ENCODE measurements at regions not wholly inside any gene's neighbourhood (a gene's known extent, or its start where the extent isn't known, plus 50 kb on each side); places are given as distances from the start of the nearest gene placed in this dataset.
A peak's percentile ranks its signal among the peaks of the same experiment; 100 is the strongest.

GRCh38 chr11:69881467-69882269 is 62.5 kb upstream of the FGF3 start:
- no peaks in the 10 kb centered on the region for H3K9me3 Mint-ChIP-seq
- H3K4me3 Mint-ChIP-seq: no peak overlapping the region
- no peak overlapping the region for H3K27ac Mint-ChIP-seq
- DNase-seq: no peak
- peaks cover 11% of the 10 kb centered on the region for H3K27me3 Mint-ChIP-seq
- H3K4me1 Mint-ChIP-seq: no peaks in the 10 kb centered on the region
- no peaks in the 10 kb centered on the region for H3K36me3 Mint-ChIP-seq

GRCh38 chr11:69882270-69882608 is 63.0 kb upstream of the FGF3 start:
- Mint-ChIP-seq H3K4me3 (no peak overlapping the region), H3K9me3 (no peaks in the 10 kb centered on the region), H3K27ac (no peak overlapping the region), H3K36me3 (no peaks in the 10 kb centered on the region), H3K4me1 (no peaks in the 10 kb centered on the region), H3K27me3 (peaks cover 11% of the 10 kb centered on the region)
- DNase-seq: no peak

GRCh38 chr11:69883292-69884255 is 64.4 kb upstream of the FGF3 start:
- Mint-ChIP-seq H3K4me3 (no peak overlapping the region), H3K36me3 (no peaks in the 10 kb centered on the region), H3K27me3 (peaks cover 11% of the 10 kb centered on the region), H3K27ac (no peak overlapping the region), H3K9me3 (no peaks in the 10 kb centered on the region), H3K4me1 (no peaks in the 10 kb centered on the region)
- DNase-seq: no peak

GRCh38 chr11:69884286-69884685 is 65.1 kb upstream of the FGF3 start:
- H3K4me1 Mint-ChIP-seq: no peaks in the 10 kb centered on the region

GRCh38 chr11:69884751-69885150 is 65.5 kb upstream of the FGF3 start:
- H3K27me3 Mint-ChIP-seq: peaks cover 21% of the 10 kb centered on the region
- no peak for DNase-seq
- H3K9me3 Mint-ChIP-seq: no peaks in the 10 kb centered on the region
- no peaks in the 10 kb centered on the region for H3K36me3 Mint-ChIP-seq
- no peak overlapping the region for H3K27ac Mint-ChIP-seq
- no peaks in the 10 kb centered on the region for H3K4me1 Mint-ChIP-seq
- H3K4me3 Mint-ChIP-seq: no peak overlapping the region

More at GRCh38 chr11:69884286-69884685, 65.1 kb upstream of the FGF3 start:
- DNase-seq: no peak
- Mint-ChIP-seq H3K4me3 (no peak overlapping the region), H3K36me3 (no peaks in the 10 kb centered on the region), H3K27me3 (peaks cover 17% of the 10 kb centered on the region), H3K27ac (no peak overlapping the region), H3K9me3 (no peaks in the 10 kb centered on the region)

GRCh38 chr11:69887330-69887729 is 68.1 kb upstream of the FGF3 start:
- peaks cover 36% of the 10 kb centered on the region for H3K27me3 Mint-ChIP-seq
- no peaks in the 10 kb centered on the region for H3K4me1 Mint-ChIP-seq
- no peaks in the 10 kb centered on the region for H3K9me3 Mint-ChIP-seq
- no peaks in the 10 kb centered on the region for H3K36me3 Mint-ChIP-seq
- H3K27ac Mint-ChIP-seq: no peak overlapping the region
- no peak overlapping the region for H3K4me3 Mint-ChIP-seq
- DNase-seq: no peak

- Mint-ChIP-seq H3K27ac (no peak overlapping the region), H3K36me3 (no peaks in the 10 kb centered on the region), H3K9me3 (no peaks in the 10 kb centered on the region), H3K4me1 (no peaks in the 10 kb centered on the region), H3K27me3 (peaks cover 41% of the 10 kb centered on the region), H3K4me3 (no peak overlapping the region)
- DNase-seq: no peak
These were observed 68.7 kb upstream of the FGF3 start for GRCh38 chr11:69887841-69888427.

GRCh38 chr11:69888483-69889181 is 69.4 kb upstream of the FGF3 start:
- H3K4me3 Mint-ChIP-seq: no peak overlapping the region
- no peaks in the 10 kb centered on the region for H3K9me3 Mint-ChIP-seq
- H3K27ac Mint-ChIP-seq: no peak overlapping the region
- H3K36me3 Mint-ChIP-seq: no peaks in the 10 kb centered on the region
- DNase-seq: peak; percentile 49
- peaks cover 42% of the 10 kb centered on the region for H3K27me3 Mint-ChIP-seq
- no peaks in the 10 kb centered on the region for H3K4me1 Mint-ChIP-seq

GRCh38 chr11:69889400-69890318 is 70.4 kb upstream of the FGF3 start:
- H3K27me3 Mint-ChIP-seq: peaks cover 51% of the 10 kb centered on the region
- no peaks in the 10 kb centered on the region for H3K9me3 Mint-ChIP-seq
- no peaks in the 10 kb centered on the region for H3K4me1 Mint-ChIP-seq
- no peak overlapping the region for H3K4me3 Mint-ChIP-seq
- H3K36me3 Mint-ChIP-seq: no peaks in the 10 kb centered on the region
- DNase-seq: no peak
- H3K27ac Mint-ChIP-seq: no peak overlapping the region

- DNase-seq: no peak
- no peak overlapping the region for H3K27ac Mint-ChIP-seq
- H3K9me3 Mint-ChIP-seq: no peaks in the 10 kb centered on the region
- no peaks in the 10 kb centered on the region for H3K36me3 Mint-ChIP-seq
- H3K27me3 Mint-ChIP-seq: peaks cover 57% of the 10 kb centered on the region
- H3K4me1 Mint-ChIP-seq: no peaks in the 10 kb centered on the region
- no peak overlapping the region for H3K4me3 Mint-ChIP-seq
These were observed 71.3 kb upstream of the FGF3 start for GRCh38 chr11:69890476-69890875.

- Mint-ChIP-seq H3K27me3 (peaks cover 57% of the 10 kb centered on the region), H3K9me3 (no peaks in the 10 kb centered on the region)
These were observed 72.4 kb upstream of the FGF3 start for GRCh38 chr11:69891421-69892236.

GRCh38 chr11:69892237-69892985 is 73.2 kb upstream of the FGF3 start:
- Mint-ChIP-seq H3K4me3 (no peak overlapping the region), H3K36me3 (no peaks in the 10 kb centered on the region), H3K27ac (no peak overlapping the region), H3K27me3 (peaks cover 60% of the 10 kb centered on the region), H3K9me3 (no peaks in the 10 kb centered on the region), H3K4me1 (no peaks in the 10 kb centered on the region)
- DNase-seq: no peak

More at GRCh38 chr11:69891421-69892236, 72.4 kb upstream of the FGF3 start:
- no peak for DNase-seq
- H3K4me3 Mint-ChIP-seq: no peak overlapping the region
- H3K27ac Mint-ChIP-seq: no peak overlapping the region
- no peaks in the 10 kb centered on the region for H3K36me3 Mint-ChIP-seq
- H3K4me1 Mint-ChIP-seq: no peaks in the 10 kb centered on the region

All from activated naive CD8-positive, alpha-beta T cell treated with anti-CD3 and anti-CD28 coated beads for 36 hours (primary cell).